ENCODE measurements at regions not wholly inside any gene's neighbourhood (a gene's known extent, or its start where the extent isn't known, plus 50 kb on each side); places are given as distances from the start of the nearest gene placed in this dataset.

DNA sequence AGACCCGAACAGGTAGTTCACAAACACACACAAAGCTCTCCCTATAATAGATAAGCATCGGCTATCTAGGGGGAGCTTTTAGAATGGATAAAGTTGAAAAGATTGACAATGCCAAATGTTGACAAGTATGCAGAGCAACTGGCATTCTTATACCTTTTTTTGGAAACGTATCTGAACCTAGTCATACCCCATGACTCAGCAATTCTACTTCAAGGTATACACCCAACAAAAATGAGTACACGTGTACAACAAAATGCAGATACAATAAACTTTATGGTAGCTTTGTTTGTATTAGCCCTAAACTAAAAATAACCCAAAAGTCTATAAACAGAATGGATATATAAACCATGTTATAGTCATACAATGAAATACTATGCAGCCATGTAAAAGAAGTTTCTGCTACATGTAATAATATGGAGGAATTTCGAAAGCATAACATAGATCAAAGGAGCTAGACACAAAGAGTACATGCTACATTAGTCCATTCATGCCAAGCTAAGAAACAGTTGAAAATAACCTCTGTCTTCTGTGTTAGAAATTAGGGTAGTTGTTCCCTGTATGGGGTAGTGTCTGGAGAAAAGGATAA, 718.5 kb upstream of the ZNF608 start:
- H3K36me3 ChIP-seq (ENCODE audit: control insufficient read depth, insufficient read depth, low read length), result no peaks in the 10 kb centered on the region
- intact Hi-C loops (cut with micrococcal nuclease; ENCODE audit: unreplicated experiment), result no loop called here
- TF ChIP-seq, protein P1, sequence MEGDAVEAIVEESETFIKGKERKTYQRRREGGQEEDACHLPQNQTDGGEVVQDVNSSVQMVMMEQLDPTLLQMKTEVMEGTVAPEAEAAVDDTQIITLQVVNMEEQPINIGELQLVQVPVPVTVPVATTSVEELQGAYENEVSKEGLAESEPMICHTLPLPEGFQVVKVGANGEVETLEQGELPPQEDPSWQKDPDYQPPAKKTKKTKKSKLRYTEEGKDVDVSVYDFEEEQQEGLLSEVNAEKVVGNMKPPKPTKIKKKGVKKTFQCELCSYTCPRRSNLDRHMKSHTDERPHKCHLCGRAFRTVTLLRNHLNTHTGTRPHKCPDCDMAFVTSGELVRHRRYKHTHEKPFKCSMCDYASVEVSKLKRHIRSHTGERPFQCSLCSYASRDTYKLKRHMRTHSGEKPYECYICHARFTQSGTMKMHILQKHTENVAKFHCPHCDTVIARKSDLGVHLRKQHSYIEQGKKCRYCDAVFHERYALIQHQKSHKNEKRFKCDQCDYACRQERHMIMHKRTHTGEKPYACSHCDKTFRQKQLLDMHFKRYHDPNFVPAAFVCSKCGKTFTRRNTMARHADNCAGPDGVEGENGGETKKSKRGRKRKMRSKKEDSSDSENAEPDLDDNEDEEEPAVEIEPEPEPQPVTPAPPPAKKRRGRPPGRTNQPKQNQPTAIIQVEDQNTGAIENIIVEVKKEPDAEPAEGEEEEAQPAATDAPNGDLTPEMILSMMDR (IDR thresholded peaks at IDR 0.05; ENCODE audit: insufficient read depth in 1 of 2, low read depth in 1 of 2, low read length in 1 of 2, severe bottlenecking in 1 of 2, unreplicated experiment in 1 of 2), result no peak
- POLR2A ChIA-PET, result no interaction called here
- no peaks in the 10 kb centered on the region for H3K9me3 ChIP-seq
- no peaks in the 10 kb centered on the region for H3K27me3 Mint-ChIP-seq (ENCODE audit: insufficient read depth, unreplicated experiment)
- no peaks in the 10 kb centered on the region for H3K9me3 Mint-ChIP-seq (ENCODE audit: unreplicated experiment)
- no peaks in the 10 kb centered on the region for H3K36me3 Mint-ChIP-seq (ENCODE audit: insufficient read depth, unreplicated experiment)
- CTCF ChIA-PET, result no interaction called here
- no peak for DNase-seq
- H3K4me1 Mint-ChIP-seq (ENCODE audit: low read depth, unreplicated experiment), result peaks cover 7% of the 10 kb centered on the region
- no peaks in the 10 kb centered on the region for H3K4me1 ChIP-seq
- H3K4me3 Mint-ChIP-seq (ENCODE audit: unreplicated experiment), result no peak overlapping the region
- no TSS peak for BruUV-seq (replicated peaks)
- H3K27ac Mint-ChIP-seq (ENCODE audit: unreplicated experiment), result no peak overlapping the region
- H3K4me3 ChIP-seq (ENCODE audit: low read depth, low read length), result no peak overlapping the region
- no peaks in the 10 kb centered on the region for H3K27me3 ChIP-seq (replicated peaks; ENCODE audit: control insufficient read depth, insufficient read depth, low read length)

DNA sequence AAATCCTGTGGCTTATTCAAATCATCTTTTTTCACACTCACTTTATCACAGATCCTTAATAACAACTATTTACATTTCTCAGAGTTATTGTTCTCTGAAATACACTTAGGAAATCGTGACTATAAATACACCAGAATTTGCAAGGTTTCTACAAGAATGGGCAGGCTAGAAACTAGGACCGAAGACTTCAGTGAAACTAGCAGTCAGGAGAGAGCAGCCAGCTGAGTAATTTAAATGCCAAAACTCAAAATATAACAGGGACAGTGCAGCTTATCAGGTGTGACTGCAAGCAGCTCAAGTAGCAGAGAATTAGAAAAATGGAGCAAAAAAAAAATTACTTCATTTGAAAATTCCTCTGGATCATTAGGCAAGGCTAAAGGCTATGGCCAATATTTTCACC, 719.3 kb upstream of the ZNF608 start:
- intact Hi-C loops (cut with micrococcal nuclease; ENCODE audit: unreplicated experiment), result no loop called here
- BruUV-seq (replicated peaks), result no TSS peak
- Mint-ChIP-seq H3K27me3 (ENCODE audit: insufficient read depth, unreplicated experiment) (no peaks in the 10 kb centered on the region), H3K9me3 (ENCODE audit: unreplicated experiment) (no peaks in the 10 kb centered on the region), H3K4me1 (ENCODE audit: low read depth, unreplicated experiment) (peaks cover 7% of the 10 kb centered on the region), H3K36me3 (ENCODE audit: insufficient read depth, unreplicated experiment) (no peaks in the 10 kb centered on the region), H3K4me3 (ENCODE audit: unreplicated experiment) (no peak overlapping the region), H3K27ac (ENCODE audit: unreplicated experiment) (no peak overlapping the region)
- H3K27me3 ChIP-seq (replicated peaks; ENCODE audit: control insufficient read depth, insufficient read depth, low read length), result no peaks in the 10 kb centered on the region
- H3K4me3 ChIP-seq (ENCODE audit: low read depth, low read length), result no peak overlapping the region
- H3K36me3 ChIP-seq (ENCODE audit: control insufficient read depth, insufficient read depth, low read length), result no peaks in the 10 kb centered on the region
- H3K9me3 ChIP-seq, result no peaks in the 10 kb centered on the region
- no peak for DNase-seq
- POLR2A ChIA-PET, result no interaction called here
- CTCF ChIA-PET, result no interaction called here
- H3K4me1 ChIP-seq, result no peaks in the 10 kb centered on the region
- TF ChIP-seq, protein P1 (IDR thresholded peaks at IDR 0.05; ENCODE audit: insufficient read depth in 1 of 2, low read depth in 1 of 2, low read length in 1 of 2, severe bottlenecking in 1 of 2, unreplicated experiment in 1 of 2), result no peak

DNA sequence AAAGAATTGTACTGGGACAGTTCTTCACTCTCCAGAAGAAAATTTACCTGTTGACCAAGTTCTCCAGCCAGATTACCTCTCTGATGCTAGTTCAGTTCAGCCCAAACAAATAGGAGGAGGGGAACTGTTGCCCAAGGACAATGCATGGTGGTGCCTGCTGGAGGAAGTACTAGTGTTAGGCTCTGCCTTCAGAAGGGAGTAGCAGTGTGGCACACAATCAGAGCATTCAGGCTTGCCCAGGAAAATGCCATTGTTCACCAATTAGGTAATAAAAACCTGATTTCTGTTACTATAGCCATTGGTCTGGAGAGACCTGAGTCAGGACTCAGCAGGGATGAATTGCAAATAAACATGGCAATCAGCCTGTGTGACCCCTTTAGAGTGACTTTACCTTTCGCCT, 720.8 kb upstream of the ZNF608 start:
- Histone ChIP-seq H3K4me3 (ENCODE audit: low read depth, low read length) (no peak overlapping the region), H3K4me1 (no peaks in the 10 kb centered on the region), H3K36me3 (ENCODE audit: control insufficient read depth, insufficient read depth, low read length) (no peaks in the 10 kb centered on the region), H3K27me3 (replicated peaks; ENCODE audit: control insufficient read depth, insufficient read depth, low read length) (no peaks in the 10 kb centered on the region), H3K9me3 (no peaks in the 10 kb centered on the region)
- no peak for DNase-seq
- ChIA-PET POLR2A (no interaction called here), CTCF (no interaction called here)
- H3K9me3 Mint-ChIP-seq (ENCODE audit: unreplicated experiment), result no peaks in the 10 kb centered on the region
- peaks cover 7% of the 10 kb centered on the region for H3K4me1 Mint-ChIP-seq (ENCODE audit: low read depth, unreplicated experiment)
- TF ChIP-seq, protein P1 (IDR thresholded peaks at IDR 0.05; ENCODE audit: insufficient read depth in 1 of 2, low read depth in 1 of 2, low read length in 1 of 2, severe bottlenecking in 1 of 2, unreplicated experiment in 1 of 2), result no peak
- H3K4me3 Mint-ChIP-seq (ENCODE audit: unreplicated experiment), result no peak overlapping the region
- no TSS peak for BruUV-seq (replicated peaks)
- H3K27ac Mint-ChIP-seq (ENCODE audit: unreplicated experiment), result no peak overlapping the region
- no peaks in the 10 kb centered on the region for H3K27me3 Mint-ChIP-seq (ENCODE audit: insufficient read depth, unreplicated experiment)
- H3K36me3 Mint-ChIP-seq (ENCODE audit: insufficient read depth, unreplicated experiment), result no peaks in the 10 kb centered on the region
- intact Hi-C loops (cut with micrococcal nuclease; ENCODE audit: unreplicated experiment), result no loop called here
